ENCODE measurements at regions not wholly inside any gene's neighbourhood (a gene's known extent, or its start where the extent isn't known, plus 50 kb on each side); places are given as distances from the start of the nearest gene placed in this dataset.

DNA sequence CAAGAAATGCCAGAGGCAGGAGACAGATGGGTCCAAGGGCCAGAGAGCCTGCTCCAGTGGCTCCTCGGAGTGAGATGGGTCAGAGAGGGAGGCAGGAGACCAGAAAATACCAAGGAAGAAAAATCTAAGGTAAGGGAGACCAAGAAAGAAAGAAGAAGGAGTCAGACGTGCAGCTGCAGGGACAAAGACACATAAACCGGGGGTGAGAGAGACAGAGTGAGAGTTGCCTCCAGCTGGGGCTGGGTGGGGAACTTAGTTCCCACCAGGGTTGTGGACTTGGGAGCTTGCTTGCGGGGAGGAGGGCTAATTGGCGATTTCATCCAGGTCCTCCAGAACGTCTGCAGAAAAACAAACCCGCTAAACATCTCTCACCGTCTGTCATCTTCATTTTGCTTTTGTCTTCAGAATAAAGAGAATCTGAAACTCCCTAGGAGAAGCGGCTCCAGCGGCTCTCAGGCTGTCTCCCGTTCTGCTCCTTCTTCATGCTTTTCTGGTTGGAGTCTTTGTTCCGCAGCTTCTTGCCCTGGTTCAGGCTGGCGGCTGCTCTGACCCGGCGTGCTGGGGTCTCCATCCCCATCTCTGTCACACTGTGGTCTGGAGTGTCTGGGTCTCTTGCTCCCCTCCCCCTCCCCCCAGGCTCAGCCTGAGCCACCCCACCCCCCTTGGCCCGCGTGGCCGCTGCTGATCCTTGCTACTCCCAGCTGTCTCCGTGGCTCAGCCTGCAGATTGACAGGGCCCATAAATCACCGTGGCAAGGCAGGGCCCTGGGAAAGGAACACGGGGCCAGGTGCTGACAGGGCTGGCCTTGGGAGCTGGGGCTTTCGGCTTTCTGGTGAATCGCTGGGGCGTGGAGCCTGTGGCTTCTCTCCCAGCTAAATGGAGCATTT, 66.6 kb downstream of the UBIAD1 start:
- ChIA-PET POLR2A (no interaction called here), CTCF (interaction anchor here (0.8 to 3.0 kb wide), 6 partner anchors 10 to 306 kb away, joined by 3 to 19 read pairs (median 4); no protein-coding TSS in a partner anchor)
- dilution Hi-C loops (cut with MboI; ENCODE audit: extremely low pct_ligation_motif_present, low sequenced_read_pairs): no loop called here
- intact Hi-C loops (cut with micrococcal nuclease): loop anchor here (5.0 kb wide), 1 partner anchor 97 kb away; no protein-coding TSS in a partner anchor
- H3K9me1 ChIP-seq (replicated peaks; ENCODE audit: control insufficient read depth, extremely low read depth, insufficient read depth, low read length): no peaks in the 10 kb centered on the region
- BruUV-seq (replicated peaks): no TSS peak
- H3K9me3 ChIP-seq (replicated peaks; ENCODE audit: control insufficient read depth, insufficient read depth, low read length): no peaks in the 10 kb centered on the region
- no peaks in the 10 kb centered on the region for H4K20me1 ChIP-seq (replicated peaks; ENCODE audit: control insufficient read depth, extremely low read depth, insufficient read depth, low read length)
- DNase-seq (ENCODE audit: low read depth, low spot score) (no peak), FAIRE-seq (no peak)
- no peaks in the 10 kb centered on the region for H3K79me2 ChIP-seq (ENCODE audit: control insufficient read depth, insufficient read depth, low read length)
- no peak for TF ChIP-seq EZH2 (IDR thresholded peaks at IDR 0.05; ENCODE audit: borderline replicate concordance, low read depth, low read length, severe bottlenecking)
- TF ChIP-seq POLR2A (IDR thresholded peaks at IDR 0.05; ENCODE audit: low read depth, low read length): no peak
- TF ChIP-seq, protein P1, sequence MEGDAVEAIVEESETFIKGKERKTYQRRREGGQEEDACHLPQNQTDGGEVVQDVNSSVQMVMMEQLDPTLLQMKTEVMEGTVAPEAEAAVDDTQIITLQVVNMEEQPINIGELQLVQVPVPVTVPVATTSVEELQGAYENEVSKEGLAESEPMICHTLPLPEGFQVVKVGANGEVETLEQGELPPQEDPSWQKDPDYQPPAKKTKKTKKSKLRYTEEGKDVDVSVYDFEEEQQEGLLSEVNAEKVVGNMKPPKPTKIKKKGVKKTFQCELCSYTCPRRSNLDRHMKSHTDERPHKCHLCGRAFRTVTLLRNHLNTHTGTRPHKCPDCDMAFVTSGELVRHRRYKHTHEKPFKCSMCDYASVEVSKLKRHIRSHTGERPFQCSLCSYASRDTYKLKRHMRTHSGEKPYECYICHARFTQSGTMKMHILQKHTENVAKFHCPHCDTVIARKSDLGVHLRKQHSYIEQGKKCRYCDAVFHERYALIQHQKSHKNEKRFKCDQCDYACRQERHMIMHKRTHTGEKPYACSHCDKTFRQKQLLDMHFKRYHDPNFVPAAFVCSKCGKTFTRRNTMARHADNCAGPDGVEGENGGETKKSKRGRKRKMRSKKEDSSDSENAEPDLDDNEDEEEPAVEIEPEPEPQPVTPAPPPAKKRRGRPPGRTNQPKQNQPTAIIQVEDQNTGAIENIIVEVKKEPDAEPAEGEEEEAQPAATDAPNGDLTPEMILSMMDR (IDR thresholded peaks at IDR 0.05; ENCODE audit: extremely low read depth in 1 of 2, insufficient read depth in 1 of 2, low read depth in 1 of 2, low read length in 2 of 2): no peak
- no peak for TF ChIP-seq MYC (IDR thresholded peaks at IDR 0.05; ENCODE audit: low read depth, low read length)
- no peak for TF ChIP-seq GATA2 (IDR thresholded peaks at IDR 0.05; ENCODE audit: insufficient read depth, insufficient read length, low read depth, low read length)
- no peak for TF ChIP-seq POLR2AphosphoS5 (IDR thresholded peaks at IDR 0.05; ENCODE audit: insufficient read depth, low read depth, low read length)
- no peak for TF ChIP-seq JUN (IDR thresholded peaks at IDR 0.05; ENCODE audit: borderline replicate concordance, insufficient read depth, insufficient read length, low read depth)
- TF ChIP-seq, protein P2, sequence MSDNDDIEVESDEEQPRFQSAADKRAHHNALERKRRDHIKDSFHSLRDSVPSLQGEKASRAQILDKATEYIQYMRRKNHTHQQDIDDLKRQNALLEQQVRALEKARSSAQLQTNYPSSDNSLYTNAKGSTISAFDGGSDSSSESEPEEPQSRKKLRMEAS (IDR thresholded peaks at IDR 0.05; ENCODE audit: insufficient read depth, insufficient read length): no peak
- no peak for TF ChIP-seq FOS (IDR thresholded peaks at IDR 0.05; ENCODE audit: borderline replicate concordance, insufficient read depth, low read length)
- no peaks in the 10 kb centered on the region for H3K36me3 ChIP-seq (ENCODE audit: control insufficient read depth in 2 of 2, extremely low read depth in 1 of 2, insufficient read depth in 2 of 2, low read length in 2 of 2)
- H3K4me2 ChIP-seq (ENCODE audit: insufficient read depth, low read length): no peak overlapping the region
- H3K27ac ChIP-seq (ENCODE audit: insufficient read depth, low read depth, low read length): no peak overlapping the region
- peaks cover 0 to 4% of the 10 kb centered on the region in 2 experiments for H3K27me3 ChIP-seq (ENCODE audit: control insufficient read depth in 2 of 2, insufficient read depth in 2 of 2, low read length in 2 of 2)
- no peak overlapping the region for H2AFZ ChIP-seq (ENCODE audit: low read depth, low read length)
- no peak overlapping the region for H3K4me3 ChIP-seq (replicated peaks in 1 of 3; ENCODE audit: insufficient read depth in 1 of 3, low read depth in 1 of 3, low read length in 3 of 3)
- H3K4me1 ChIP-seq (ENCODE audit: control insufficient read depth, extremely low read depth, insufficient read depth, low read length): no peaks in the 10 kb centered on the region
- no peak overlapping the region for H3K9ac ChIP-seq (replicated peaks; ENCODE audit: extremely low read depth, insufficient read depth, low read length)

All from endothelial cell of umbilical vein (primary cell).